SH-SY5Y (cell line): ENCODE measurements at regions not wholly inside any gene's neighbourhood (a gene's known extent, or its start where the extent isn't known, plus 50 kb on each side); places are given as distances from the start of the nearest gene placed in this dataset.

Experiments used
- GATA2 ChIP-seq: IDR thresholded peaks from 2 replicates; pipeline ENCODE4 v1.6.1; 2011; ENCODE audit warnings: mild to moderate bottlenecking, low read depth, low read length
- GATA3 ChIP-seq: IDR thresholded peaks from 2 replicates; pipeline ENCODE4 v1.6.1; 2011; ENCODE audit warnings: low read depth, mild to moderate bottlenecking, low read length, moderate library complexity

DNA sequence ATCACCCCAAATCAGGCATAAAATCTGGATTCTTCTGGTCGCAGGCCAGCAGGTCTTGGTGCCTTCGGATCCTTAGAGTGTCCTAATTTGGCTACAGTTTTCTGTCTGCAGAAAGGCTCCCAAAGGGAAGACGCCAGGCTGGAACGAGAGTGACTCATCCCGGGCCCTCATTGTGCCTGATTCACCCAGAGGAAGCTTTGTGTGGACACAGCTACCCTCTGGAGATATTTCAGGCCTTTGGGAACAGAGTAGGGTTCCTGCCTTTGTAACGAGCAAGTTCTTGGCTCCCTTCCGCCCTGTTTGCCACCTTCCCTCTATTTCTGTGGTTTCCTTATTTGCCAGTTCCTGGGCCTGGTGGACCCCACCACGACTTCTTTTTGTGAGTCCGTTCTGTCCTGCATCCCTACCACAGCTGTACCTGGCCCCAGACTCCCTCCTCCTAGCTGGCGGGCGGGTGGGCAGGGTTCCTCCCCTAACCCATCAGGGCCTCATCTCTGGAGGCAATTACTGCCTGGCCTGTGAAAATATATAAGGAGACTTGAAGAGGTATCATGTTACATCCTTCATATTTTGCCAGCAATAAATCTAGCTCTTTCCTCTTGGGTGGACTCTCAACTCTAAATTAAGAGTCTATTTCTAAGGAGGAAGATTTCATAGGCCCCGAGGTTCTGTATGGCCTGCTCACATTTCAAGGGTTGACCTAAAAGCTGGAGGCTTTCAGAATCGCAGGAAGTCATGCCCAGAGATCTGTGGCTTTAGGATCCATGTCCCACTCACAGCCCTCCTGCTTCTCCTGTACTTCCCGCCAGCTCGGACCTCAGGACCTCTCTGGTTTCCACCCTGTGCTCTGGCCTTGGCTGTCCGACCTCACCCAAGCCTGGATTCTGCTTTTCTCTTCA is 219.2 kb upstream of the ZNF32 start:
- no peak for TF ChIP-seq GATA2
- no peak for TF ChIP-seq GATA3
